ENCODE measurements at regions not wholly inside any gene's neighbourhood (a gene's known extent, or its start where the extent isn't known, plus 50 kb on each side); places are given as distances from the start of the nearest gene placed in this dataset.

DNA sequence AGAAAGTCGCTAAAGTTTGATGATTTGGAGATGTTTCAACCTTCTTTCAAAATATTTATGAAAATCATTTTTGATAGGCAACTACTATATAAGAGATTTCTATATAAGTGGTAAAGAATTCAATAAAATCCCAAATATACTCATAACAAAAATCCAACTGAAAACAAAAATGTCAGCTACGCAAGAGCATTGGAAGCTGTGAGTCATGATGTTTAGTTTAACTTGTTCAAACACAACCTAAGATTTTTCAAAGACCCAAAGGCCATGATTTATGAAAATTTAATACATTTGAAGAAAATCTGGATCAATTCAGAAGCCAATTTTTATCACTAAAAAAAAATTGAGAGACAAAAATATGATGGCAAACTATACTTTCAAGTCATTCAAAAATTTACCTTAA, 226.6 kb downstream of the MZT1 start:
- Histone ChIP-seq H3K9ac (ENCODE audit: low read length) (no peak overlapping the region), H3K4me3 (ENCODE audit: low read length) (no peak overlapping the region), H3K4me1 (ENCODE audit: control insufficient read depth, insufficient read depth, low read length) (no peaks in the 10 kb centered on the region), H3K36me3 (ENCODE audit: control insufficient read depth, insufficient read depth, low read length, severe bottlenecking) (no peaks in the 10 kb centered on the region), H3K27me3 (replicated peaks; ENCODE audit: control insufficient read depth, insufficient read depth, low read length) (no peaks in the 10 kb centered on the region), H3K9me3 (ENCODE audit: control insufficient read depth, low read length) (no peaks in the 10 kb centered on the region)
- no peak for DNase-seq (ENCODE audit: low read depth)

DNA sequence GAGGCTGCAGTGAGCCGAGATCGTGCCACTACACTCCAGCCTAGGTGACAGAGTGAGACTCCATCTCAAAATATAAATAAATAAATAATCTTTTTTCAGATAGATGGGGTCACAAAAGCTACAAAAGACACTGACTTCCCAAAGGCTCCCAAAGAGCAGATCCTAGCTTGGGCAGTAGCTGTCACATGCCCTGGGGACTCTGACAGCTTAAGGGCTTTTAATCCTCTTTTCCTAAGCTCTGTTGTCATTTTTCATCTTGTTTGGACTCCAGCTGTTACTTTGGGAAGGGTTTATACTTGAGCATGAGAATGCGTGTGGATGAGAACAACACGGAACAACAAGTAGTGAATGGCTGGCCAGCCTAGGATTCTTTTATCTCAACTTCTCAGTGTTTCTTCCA, 231.7 kb downstream of the MZT1 start:
- Histone ChIP-seq H3K36me3 (ENCODE audit: control insufficient read depth, insufficient read depth, low read length, severe bottlenecking) (no peaks in the 10 kb centered on the region), H3K27me3 (replicated peaks; ENCODE audit: control insufficient read depth, insufficient read depth, low read length) (no peaks in the 10 kb centered on the region), H3K9me3 (ENCODE audit: control insufficient read depth, low read length) (no peaks in the 10 kb centered on the region), H3K9ac (ENCODE audit: low read length) (no peak overlapping the region), H3K4me1 (ENCODE audit: control insufficient read depth, insufficient read depth, low read length) (no peaks in the 10 kb centered on the region), H3K4me3 (ENCODE audit: low read length) (no peak overlapping the region)
- no peak for DNase-seq (ENCODE audit: low read depth)

DNA sequence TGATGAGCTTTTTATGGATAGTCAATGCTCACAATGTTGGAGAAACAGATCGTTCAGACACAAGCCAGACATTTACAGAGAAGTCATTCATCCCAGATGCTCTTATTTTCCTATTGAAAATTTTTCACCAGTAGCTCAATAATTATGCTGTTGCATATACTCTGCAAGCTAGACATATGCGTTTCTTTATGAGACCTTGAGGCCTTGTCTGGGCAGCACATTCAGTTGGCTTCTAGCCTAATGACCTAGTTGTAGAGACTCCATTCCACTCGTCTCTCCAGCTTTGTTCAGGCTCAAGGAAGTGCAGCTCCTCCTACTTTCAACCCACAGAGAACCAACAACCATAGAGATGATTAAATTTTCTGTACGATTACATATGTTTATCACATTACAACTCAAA, 237.7 kb downstream of the MZT1 start:
- Histone ChIP-seq H3K9me3 (ENCODE audit: control insufficient read depth, low read length) (peaks cover 7% of the 10 kb centered on the region), H3K36me3 (ENCODE audit: control insufficient read depth, insufficient read depth, low read length, severe bottlenecking) (no peaks in the 10 kb centered on the region), H3K9ac (ENCODE audit: low read length) (no peak overlapping the region), H3K4me3 (ENCODE audit: low read length) (no peak overlapping the region), H3K27me3 (replicated peaks; ENCODE audit: control insufficient read depth, insufficient read depth, low read length) (no peaks in the 10 kb centered on the region), H3K4me1 (ENCODE audit: control insufficient read depth, insufficient read depth, low read length) (no peaks in the 10 kb centered on the region)
- no peak for DNase-seq (ENCODE audit: low read depth)

DNA sequence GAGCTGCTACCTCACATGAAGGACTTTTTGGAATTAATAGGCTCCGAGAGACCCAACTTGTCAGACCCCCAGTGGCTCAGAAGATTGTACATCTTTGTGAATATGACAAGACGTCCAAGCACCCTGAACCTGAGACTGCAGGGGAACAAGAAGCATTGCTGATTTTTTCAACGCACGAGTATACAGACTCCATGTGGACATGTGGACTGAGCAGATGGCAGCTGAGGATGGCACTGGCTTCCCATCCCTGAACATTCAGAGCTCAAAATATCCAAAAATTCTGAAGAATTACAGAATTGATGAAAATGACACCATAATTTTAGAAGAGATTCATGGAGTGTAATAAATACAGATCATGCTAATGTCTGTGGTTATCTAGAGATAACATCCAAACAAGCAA, 254.1 kb downstream of the MZT1 start:
- DNase-seq (ENCODE audit: low read depth): no peak
- no peaks in the 10 kb centered on the region for H3K4me1 ChIP-seq (ENCODE audit: control insufficient read depth, insufficient read depth, low read length)
- no peak overlapping the region for H3K4me3 ChIP-seq (ENCODE audit: low read length)
- H3K9ac ChIP-seq (ENCODE audit: low read length): no peak overlapping the region
- no peaks in the 10 kb centered on the region for H3K27me3 ChIP-seq (replicated peaks; ENCODE audit: control insufficient read depth, insufficient read depth, low read length)
- H3K36me3 ChIP-seq (ENCODE audit: control insufficient read depth, insufficient read depth, low read length, severe bottlenecking): no peaks in the 10 kb centered on the region
- peaks cover 6% of the 10 kb centered on the region for H3K9me3 ChIP-seq (ENCODE audit: control insufficient read depth, low read length)

DNA sequence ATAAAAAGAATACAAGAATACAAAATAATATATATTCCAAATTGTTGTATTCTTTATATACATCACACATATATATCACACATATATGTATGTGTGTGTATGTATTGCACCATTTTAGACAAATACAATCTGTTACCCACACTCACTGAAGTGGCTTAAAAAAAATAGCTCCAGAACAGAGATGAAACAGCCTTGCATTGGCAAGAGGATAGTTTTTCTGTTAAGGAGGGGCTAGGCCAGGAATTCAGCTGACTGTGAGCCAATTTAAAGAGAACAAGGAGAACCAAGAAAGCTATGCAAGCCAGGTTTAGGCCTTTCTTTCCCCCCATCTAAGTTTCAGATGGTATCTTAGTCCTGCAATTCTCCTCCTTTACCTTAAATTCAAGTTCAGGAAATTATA, 257.5 kb downstream of the MZT1 start:
- H3K36me3 ChIP-seq (ENCODE audit: control insufficient read depth, insufficient read depth, low read length, severe bottlenecking): no peaks in the 10 kb centered on the region
- H3K4me1 ChIP-seq (ENCODE audit: control insufficient read depth, insufficient read depth, low read length): no peaks in the 10 kb centered on the region
- H3K9ac ChIP-seq (ENCODE audit: low read length): no peak overlapping the region
- H3K27me3 ChIP-seq (replicated peaks; ENCODE audit: control insufficient read depth, insufficient read depth, low read length): no peaks in the 10 kb centered on the region
- no peak overlapping the region for H3K4me3 ChIP-seq (ENCODE audit: low read length)
- peak; percentile 1 for DNase-seq (ENCODE audit: low read depth)
- no peaks in the 10 kb centered on the region for H3K9me3 ChIP-seq (ENCODE audit: control insufficient read depth, low read length)

DNA sequence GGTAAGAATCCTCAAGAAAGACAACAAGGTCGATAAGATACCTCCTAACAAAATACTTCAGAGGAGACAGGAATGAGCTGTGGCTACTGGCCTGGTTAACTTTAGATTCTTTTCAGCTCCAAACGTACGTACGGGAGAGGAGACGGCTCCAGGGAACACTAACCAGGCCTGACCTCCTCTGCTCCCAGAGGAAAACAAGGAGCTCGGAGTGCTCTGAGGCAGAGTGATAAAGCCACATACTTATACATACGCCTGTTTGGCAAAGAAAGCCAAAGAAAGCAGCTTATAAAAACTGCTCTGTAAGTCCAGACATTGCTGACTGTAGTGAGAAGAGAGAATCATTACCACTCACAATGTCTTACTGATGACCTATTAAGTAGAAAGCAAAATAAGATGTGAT, 263.9 kb downstream of the MZT1 start:
- no peak overlapping the region for H3K4me3 ChIP-seq (ENCODE audit: low read length)
- H3K36me3 ChIP-seq (ENCODE audit: control insufficient read depth, insufficient read depth, low read length, severe bottlenecking): no peaks in the 10 kb centered on the region
- H3K27me3 ChIP-seq (replicated peaks; ENCODE audit: control insufficient read depth, insufficient read depth, low read length): no peaks in the 10 kb centered on the region
- peaks cover 11% of the 10 kb centered on the region for H3K4me1 ChIP-seq (ENCODE audit: control insufficient read depth, insufficient read depth, low read length)
- H3K9me3 ChIP-seq (ENCODE audit: control insufficient read depth, low read length): no peaks in the 10 kb centered on the region
- no peak overlapping the region for H3K9ac ChIP-seq (ENCODE audit: low read length)
- no peak for DNase-seq (ENCODE audit: low read depth)

DNA sequence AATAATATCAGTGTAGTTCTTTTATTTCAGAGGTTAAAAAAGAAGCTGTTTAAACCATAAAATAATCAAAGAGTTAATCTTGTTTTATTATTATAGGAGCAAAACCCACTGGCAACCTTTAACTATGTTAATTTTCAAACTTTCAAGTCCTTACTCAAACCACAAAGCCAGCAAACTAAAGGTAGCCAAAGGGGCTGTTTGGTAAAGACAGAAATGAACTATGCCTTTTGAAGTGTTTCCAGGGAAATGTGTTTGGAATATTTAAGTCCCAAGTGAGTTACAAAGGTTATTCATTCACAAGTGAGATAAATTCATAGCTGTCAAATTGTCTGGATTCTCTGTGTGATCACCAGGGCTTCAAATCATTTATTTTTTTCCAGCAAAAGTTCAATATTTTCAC, 264.7 kb downstream of the MZT1 start:
- Histone ChIP-seq H3K9me3 (ENCODE audit: control insufficient read depth, low read length) (no peaks in the 10 kb centered on the region), H3K4me3 (ENCODE audit: low read length) (no peak overlapping the region), H3K36me3 (ENCODE audit: control insufficient read depth, insufficient read depth, low read length, severe bottlenecking) (no peaks in the 10 kb centered on the region), H3K27me3 (replicated peaks; ENCODE audit: control insufficient read depth, insufficient read depth, low read length) (no peaks in the 10 kb centered on the region), H3K4me1 (ENCODE audit: control insufficient read depth, insufficient read depth, low read length) (peaks cover 14% of the 10 kb centered on the region), H3K9ac (ENCODE audit: low read length) (no peak overlapping the region)
- no peak for DNase-seq (ENCODE audit: low read depth)

DNA sequence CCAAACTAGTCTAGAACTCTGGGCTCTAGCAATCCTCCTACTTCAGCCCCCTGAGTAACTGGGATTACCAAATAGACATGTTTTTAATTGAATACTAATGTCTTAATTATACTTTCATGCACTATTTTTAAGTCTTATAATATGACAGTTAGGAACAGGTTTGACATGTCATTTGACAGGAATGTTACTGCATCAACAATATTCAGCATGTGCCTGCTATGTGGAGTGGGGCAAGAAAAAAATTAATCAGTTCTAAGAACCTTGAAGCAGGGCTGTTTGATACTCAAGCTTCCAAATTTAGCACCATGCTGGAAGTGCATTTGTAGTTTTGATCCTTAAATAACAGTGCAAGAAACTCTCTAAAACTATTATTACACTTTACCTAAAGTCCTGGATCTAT, 265.3 kb downstream of the MZT1 start:
- no peaks in the 10 kb centered on the region for H3K36me3 ChIP-seq (ENCODE audit: control insufficient read depth, insufficient read depth, low read length, severe bottlenecking)
- peaks cover 14% of the 10 kb centered on the region for H3K4me1 ChIP-seq (ENCODE audit: control insufficient read depth, insufficient read depth, low read length)
- H3K9me3 ChIP-seq (ENCODE audit: control insufficient read depth, low read length): no peaks in the 10 kb centered on the region
- no peaks in the 10 kb centered on the region for H3K27me3 ChIP-seq (replicated peaks; ENCODE audit: control insufficient read depth, insufficient read depth, low read length)
- no peak overlapping the region for H3K9ac ChIP-seq (ENCODE audit: low read length)
- H3K4me3 ChIP-seq (ENCODE audit: low read length): no peak overlapping the region
- DNase-seq (ENCODE audit: low read depth): no peak

DNA sequence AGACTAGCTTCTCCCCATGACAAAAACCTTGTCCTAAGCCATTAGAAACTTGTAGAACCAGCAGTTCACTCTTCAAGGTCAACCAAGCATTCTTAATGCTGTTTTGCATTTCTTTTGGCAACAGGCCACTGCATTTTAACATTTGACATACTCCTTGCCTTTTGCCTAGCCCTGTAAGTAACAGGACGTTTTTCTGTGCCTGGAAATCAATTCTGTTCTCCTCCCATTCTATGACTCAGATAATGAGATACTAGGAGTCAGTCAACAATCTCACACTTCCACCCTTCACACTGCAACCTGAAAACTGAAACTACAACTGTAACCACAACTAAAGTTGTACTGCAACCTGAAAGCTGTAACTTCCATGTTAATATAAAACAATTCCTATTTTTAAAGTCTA, 268.7 kb downstream of the MZT1 start:
- H3K36me3 ChIP-seq (ENCODE audit: control insufficient read depth, insufficient read depth, low read length, severe bottlenecking): no peaks in the 10 kb centered on the region
- no peaks in the 10 kb centered on the region for H3K27me3 ChIP-seq (replicated peaks; ENCODE audit: control insufficient read depth, insufficient read depth, low read length)
- DNase-seq (ENCODE audit: low read depth): peak; percentile 6
- H3K4me3 ChIP-seq (ENCODE audit: low read length): no peak overlapping the region
- H3K9me3 ChIP-seq (ENCODE audit: control insufficient read depth, low read length): no peaks in the 10 kb centered on the region
- no peak overlapping the region for H3K9ac ChIP-seq (ENCODE audit: low read length)
- H3K4me1 ChIP-seq (ENCODE audit: control insufficient read depth, insufficient read depth, low read length): peaks cover 10% of the 10 kb centered on the region

DNA sequence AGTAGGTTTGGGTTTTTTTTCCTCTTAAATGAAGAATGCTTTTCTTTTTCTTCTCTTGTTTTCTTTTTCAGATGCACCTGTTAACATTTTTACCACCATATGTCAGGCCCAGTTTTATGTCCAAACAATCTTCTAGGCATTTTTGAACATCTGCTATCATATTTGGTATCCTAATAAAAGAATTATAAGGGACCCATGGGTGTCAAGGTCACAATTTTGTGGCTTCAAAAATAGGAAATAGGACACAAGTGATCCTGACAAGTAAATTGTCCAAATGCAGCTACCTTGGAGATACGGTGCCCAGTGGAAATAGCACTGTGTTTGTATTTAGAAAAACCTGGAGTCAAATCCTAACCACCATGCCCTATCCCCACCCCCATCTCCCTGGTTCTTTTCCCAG, 270.3 kb downstream of the MZT1 start:
- H3K4me3 ChIP-seq (ENCODE audit: low read length): no peak overlapping the region
- H3K9ac ChIP-seq (ENCODE audit: low read length): no peak overlapping the region
- peaks cover 9% of the 10 kb centered on the region for H3K4me1 ChIP-seq (ENCODE audit: control insufficient read depth, insufficient read depth, low read length)
- H3K9me3 ChIP-seq (ENCODE audit: control insufficient read depth, low read length): no peaks in the 10 kb centered on the region
- H3K27me3 ChIP-seq (replicated peaks; ENCODE audit: control insufficient read depth, insufficient read depth, low read length): no peaks in the 10 kb centered on the region
- no peaks in the 10 kb centered on the region for H3K36me3 ChIP-seq (ENCODE audit: control insufficient read depth, insufficient read depth, low read length, severe bottlenecking)
- DNase-seq (ENCODE audit: low read depth): no peak

DNA sequence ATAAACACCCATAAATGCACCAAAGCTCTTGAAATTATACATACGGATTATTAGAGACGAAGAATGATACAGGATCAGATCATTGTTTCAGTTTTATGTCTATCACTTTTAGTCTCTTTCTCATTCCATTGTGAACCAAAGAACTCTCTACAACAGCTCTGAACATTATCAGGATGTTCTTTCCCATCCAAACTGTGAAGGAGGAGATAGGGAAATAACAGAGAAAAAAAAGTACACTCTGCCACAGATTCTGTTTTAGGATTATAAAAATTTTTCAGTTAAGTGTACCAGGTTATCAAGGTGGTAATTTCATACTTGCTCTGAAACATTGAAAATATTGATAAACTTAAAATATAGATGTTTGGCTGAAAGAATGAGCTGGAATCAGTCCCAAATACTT, 270.9 kb downstream of the MZT1 start:
- H3K9ac ChIP-seq (ENCODE audit: low read length): no peak overlapping the region
- no peaks in the 10 kb centered on the region for H3K27me3 ChIP-seq (replicated peaks; ENCODE audit: control insufficient read depth, insufficient read depth, low read length)
- H3K36me3 ChIP-seq (ENCODE audit: control insufficient read depth, insufficient read depth, low read length, severe bottlenecking): no peaks in the 10 kb centered on the region
- H3K4me3 ChIP-seq (ENCODE audit: low read length): no peak overlapping the region
- H3K9me3 ChIP-seq (ENCODE audit: control insufficient read depth, low read length): no peaks in the 10 kb centered on the region
- DNase-seq (ENCODE audit: low read depth): no peak
- peaks cover 9% of the 10 kb centered on the region for H3K4me1 ChIP-seq (ENCODE audit: control insufficient read depth, insufficient read depth, low read length)

DNA sequence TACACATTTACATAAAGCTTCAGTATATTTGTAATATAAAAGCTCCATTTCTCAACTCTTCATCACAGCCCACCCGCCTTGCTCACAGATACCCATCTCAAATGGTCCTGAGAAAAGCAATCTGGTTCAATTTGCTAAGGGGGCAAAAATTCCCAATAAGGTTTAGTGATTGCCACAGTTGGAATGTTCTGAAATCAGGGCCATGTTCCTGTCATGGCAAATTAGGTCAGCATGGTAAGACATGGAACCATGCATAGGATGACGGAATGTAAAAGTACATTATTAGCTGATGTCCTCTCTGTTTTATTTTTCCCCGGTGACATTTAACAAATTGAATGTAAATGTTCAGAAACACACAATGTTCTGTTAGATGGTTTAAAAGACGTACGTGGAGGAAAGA, 274.3 kb downstream of the MZT1 start:
- Histone ChIP-seq H3K4me3 (ENCODE audit: low read length) (no peak overlapping the region), H3K27me3 (replicated peaks; ENCODE audit: control insufficient read depth, insufficient read depth, low read length) (no peaks in the 10 kb centered on the region), H3K4me1 (ENCODE audit: control insufficient read depth, insufficient read depth, low read length) (no peaks in the 10 kb centered on the region), H3K36me3 (ENCODE audit: control insufficient read depth, insufficient read depth, low read length, severe bottlenecking) (no peaks in the 10 kb centered on the region), H3K9me3 (ENCODE audit: control insufficient read depth, low read length) (no peaks in the 10 kb centered on the region), H3K9ac (ENCODE audit: low read length) (no peak overlapping the region)
- no peak for DNase-seq (ENCODE audit: low read depth)

All from adipocyte (in vitro differentiated cells).